Mammary epithelial cell (primary cell): ENCODE measurements at regions not wholly inside any gene's neighbourhood (a gene's known extent, or its start where the extent isn't known, plus 50 kb on each side); places are given as distances from the start of the nearest gene placed in this dataset.

ENCODE experiments used
- CTCF ChIP-seq, 2 donors: IDR thresholded peaks in 1 of 2; conservative IDR thresholded peaks in 1 of 2; 2 replicates each; pipeline ENCODE4 v1.5.1; 2011 to 2012; ENCODE audit warnings: inconsistent platforms in 2 of 2, low read length in 2 of 2, mild to moderate bottlenecking in 2 of 2, control low read depth in 1 of 2, low read depth in 1 of 2; ENCODE audit not compliant: insufficient read depth in 1 of 2; ENCODE audit errors: extremely low read depth in 1 of 2
- EZH2 ChIP-seq: IDR thresholded peaks from 2 replicates; pipeline ENCODE4 v1.6.1; 2012; ENCODE audit warnings: low read length, inconsistent platforms, borderline replicate concordance

GRCh38 chr12:111148005-111148404, 220.9 kb downstream of the PHETA1 start:
- TF ChIP-seq EZH2 = no peak
- no peak for TF ChIP-seq CTCF (conservative IDR thresholded peaks at IDR 0.05 in 1 of 2, IDR thresholded peaks at IDR 0.05 in 1 of 2; ENCODE audit: extremely low read depth in 1 of 2, insufficient read depth in 1 of 2, low read depth in 1 of 2, low read length in 2 of 2)
